Activated T-helper 2 cell treated with anti-CD3 and anti-CD28 coated beads, Interferon-gamma antibody, Interleukin-2, Interleukin-4, amounts not matched to agents 10 μg/mL and 5 μg/mL and 100 μg/mL, durations not matched to agents 14 hours and 24 hours and 36 hours (primary cell): ENCODE measurements at regions not wholly inside any gene's neighbourhood (a gene's known extent, or its start where the extent isn't known, plus 50 kb on each side); places are given as distances from the start of the nearest gene placed in this dataset.

Experiments used
- DNase-seq: peaks from one replicate; pipeline ENCODE4 v3.0.0; 2021; ENCODE audit warnings: low spot score
- H3K27ac Mint-ChIP-seq: one replicate; pipeline ENCODE4 v1.8.0; 2021; ENCODE audit warnings: mixed read lengths
- H3K27me3 Mint-ChIP-seq: one replicate; pipeline ENCODE4 v1.8.0; 2021; ENCODE audit warnings: low read depth, mixed read lengths
- H3K36me3 Mint-ChIP-seq: one replicate; pipeline ENCODE4 v1.8.0; 2021; ENCODE audit warnings: low read depth, mixed read lengths
- H3K4me1 Mint-ChIP-seq: one replicate; pipeline ENCODE4 v1.8.0; 2021; ENCODE audit warnings: low read depth, mixed read lengths
- H3K4me3 Mint-ChIP-seq: one replicate; pipeline ENCODE4 v1.8.0; 2021; ENCODE audit warnings: low read depth, mild to moderate bottlenecking, moderate library complexity, mixed read lengths
- H3K9me3 Mint-ChIP-seq: one replicate; pipeline ENCODE4 v1.8.0; 2021; ENCODE audit warnings: mixed read lengths
- intact Hi-C: fragments of 100-400 bp; cut with micrococcal nuclease; formaldehyde crosslinking; loops from one replicate; pipeline ENCODE4 v1.15.1; 2023

GRCh38 chr3:22959593-22959992, 243.5 kb upstream of the UBE2E2 start:
- Mint-ChIP-seq H3K27ac (no peak overlapping the region), H3K9me3 (no peaks in the 10 kb centered on the region), H3K4me1 (peaks cover 2% of the 10 kb centered on the region), H3K27me3 (no peaks in the 10 kb centered on the region), H3K36me3 (no peaks in the 10 kb centered on the region), H3K4me3 (no peak overlapping the region)
- DNase-seq: no peak
- intact Hi-C loops: no loop called here

GRCh38 chr3:22960105-22960984, 242.8 kb upstream of the UBE2E2 start:
- no peak overlapping the region for H3K27ac Mint-ChIP-seq
- no peak for DNase-seq
- peaks cover 2% of the 10 kb centered on the region for H3K4me1 Mint-ChIP-seq
- no peaks in the 10 kb centered on the region for H3K36me3 Mint-ChIP-seq
- H3K9me3 Mint-ChIP-seq: no peaks in the 10 kb centered on the region
- H3K4me3 Mint-ChIP-seq: no peak overlapping the region
- no peaks in the 10 kb centered on the region for H3K27me3 Mint-ChIP-seq
- intact Hi-C loops: loop anchor here (2.0 kb wide), 1 partner anchor 396 kb away; no protein-coding TSS in a partner anchor

GRCh38 chr3:22962244-22962643, 240.9 kb upstream of the UBE2E2 start:
- H3K36me3 Mint-ChIP-seq: no peaks in the 10 kb centered on the region
- DNase-seq: no peak
- H3K4me3 Mint-ChIP-seq: no peak overlapping the region
- no peaks in the 10 kb centered on the region for H3K27me3 Mint-ChIP-seq
- no peak overlapping the region for H3K27ac Mint-ChIP-seq
- peaks cover 2% of the 10 kb centered on the region for H3K4me1 Mint-ChIP-seq
- intact Hi-C loops: no loop called here
- H3K9me3 Mint-ChIP-seq: no peaks in the 10 kb centered on the region

GRCh38 chr3:22966349-22966748, 236.8 kb upstream of the UBE2E2 start:
- no peaks in the 10 kb centered on the region for H3K27me3 Mint-ChIP-seq
- no peaks in the 10 kb centered on the region for H3K9me3 Mint-ChIP-seq
- no peak overlapping the region for H3K27ac Mint-ChIP-seq
- DNase-seq: no peak
- H3K4me1 Mint-ChIP-seq: peaks cover under 1% of the 10 kb centered on the region
- intact Hi-C loops: no loop called here
- H3K36me3 Mint-ChIP-seq: no peaks in the 10 kb centered on the region
- no peak overlapping the region for H3K4me3 Mint-ChIP-seq

- no peak overlapping the region for H3K4me3 Mint-ChIP-seq
- intact Hi-C loops: no loop called here
Observed at GRCh38 chr3:22969276-22969675, 233.9 kb upstream of the UBE2E2 start.

GRCh38 chr3:22971497-22971896, 231.6 kb upstream of the UBE2E2 start:
- intact Hi-C loops: no loop called here
- no peaks in the 10 kb centered on the region for H3K36me3 Mint-ChIP-seq
- no peak overlapping the region for H3K27ac Mint-ChIP-seq
- H3K27me3 Mint-ChIP-seq: no peaks in the 10 kb centered on the region
- DNase-seq: no peak
- no peaks in the 10 kb centered on the region for H3K9me3 Mint-ChIP-seq
- H3K4me1 Mint-ChIP-seq: peaks cover 2% of the 10 kb centered on the region
- no peak overlapping the region for H3K4me3 Mint-ChIP-seq

More at GRCh38 chr3:22969276-22969675, 233.9 kb upstream of the UBE2E2 start:
- Mint-ChIP-seq H3K36me3 (no peaks in the 10 kb centered on the region), H3K4me1 (peaks cover 2% of the 10 kb centered on the region), H3K27me3 (no peaks in the 10 kb centered on the region), H3K9me3 (no peaks in the 10 kb centered on the region), H3K27ac (no peak overlapping the region)
- DNase-seq: no peak

- Mint-ChIP-seq H3K4me3 (no peak overlapping the region), H3K27ac (no peak overlapping the region), H3K27me3 (no peaks in the 10 kb centered on the region), H3K9me3 (no peaks in the 10 kb centered on the region), H3K4me1 (no peaks in the 10 kb centered on the region), H3K36me3 (no peaks in the 10 kb centered on the region)
- no peak for DNase-seq
- intact Hi-C loops: no loop called here
Observed at GRCh38 chr3:22977042-22977441, 226.1 kb upstream of the UBE2E2 start.

GRCh38 chr3:22977650-22978289, 225.4 kb upstream of the UBE2E2 start:
- DNase-seq: no peak
- no peak overlapping the region for H3K4me3 Mint-ChIP-seq
- no peaks in the 10 kb centered on the region for H3K36me3 Mint-ChIP-seq
- no peaks in the 10 kb centered on the region for H3K9me3 Mint-ChIP-seq
- no peak overlapping the region for H3K27ac Mint-ChIP-seq
- H3K4me1 Mint-ChIP-seq: no peaks in the 10 kb centered on the region
- intact Hi-C loops: no loop called here
- H3K27me3 Mint-ChIP-seq: no peaks in the 10 kb centered on the region

GRCh38 chr3:22979581-22979980, 223.5 kb upstream of the UBE2E2 start:
- no peaks in the 10 kb centered on the region for H3K4me1 Mint-ChIP-seq
- no peak overlapping the region for H3K27ac Mint-ChIP-seq
- no peak for DNase-seq
- no peaks in the 10 kb centered on the region for H3K9me3 Mint-ChIP-seq
- H3K4me3 Mint-ChIP-seq: no peak overlapping the region
- intact Hi-C loops: no loop called here
- no peaks in the 10 kb centered on the region for H3K27me3 Mint-ChIP-seq
- H3K36me3 Mint-ChIP-seq: no peaks in the 10 kb centered on the region

GRCh38 chr3:22980346-22980745, 222.8 kb upstream of the UBE2E2 start:
- H3K4me1 Mint-ChIP-seq: no peaks in the 10 kb centered on the region
- H3K27me3 Mint-ChIP-seq: no peaks in the 10 kb centered on the region
- H3K27ac Mint-ChIP-seq: no peak overlapping the region
- H3K36me3 Mint-ChIP-seq: no peaks in the 10 kb centered on the region
- DNase-seq: no peak
- no peak overlapping the region for H3K4me3 Mint-ChIP-seq
- no peaks in the 10 kb centered on the region for H3K9me3 Mint-ChIP-seq
- intact Hi-C loops: no loop called here

- Mint-ChIP-seq H3K9me3 (no peaks in the 10 kb centered on the region), H3K27ac (no peak overlapping the region), H3K4me1 (no peaks in the 10 kb centered on the region), H3K36me3 (no peaks in the 10 kb centered on the region), H3K4me3 (no peak overlapping the region), H3K27me3 (no peaks in the 10 kb centered on the region)
- no peak for DNase-seq
- intact Hi-C loops: no loop called here
Observed at GRCh38 chr3:22981166-22981565, 222.0 kb upstream of the UBE2E2 start.

GRCh38 chr3:22981861-22982260, 221.3 kb upstream of the UBE2E2 start:
- Mint-ChIP-seq H3K27me3 (no peaks in the 10 kb centered on the region), H3K36me3 (no peaks in the 10 kb centered on the region), H3K9me3 (no peaks in the 10 kb centered on the region), H3K27ac (no peak overlapping the region), H3K4me1 (no peaks in the 10 kb centered on the region), H3K4me3 (no peak overlapping the region)
- DNase-seq: no peak
- intact Hi-C loops: no loop called here

- intact Hi-C loops: no loop called here
- Mint-ChIP-seq H3K4me3 (no peak overlapping the region), H3K27ac (no peak overlapping the region), H3K27me3 (no peaks in the 10 kb centered on the region), H3K36me3 (no peaks in the 10 kb centered on the region), H3K9me3 (no peaks in the 10 kb centered on the region), H3K4me1 (no peaks in the 10 kb centered on the region)
- DNase-seq: no peak
Observed at GRCh38 chr3:22982981-22983587, 220.0 kb upstream of the UBE2E2 start.
